SK-N-SH (cell line): ENCODE measurements at regions not wholly inside any gene's neighbourhood (a gene's known extent, or its start where the extent isn't known, plus 50 kb on each side); places are given as distances from the start of the nearest gene placed in this dataset.

ENCODE experiments used
- CTCF ChIP-seq: fragments of 200-600 bp; sonication (generic); IDR thresholded peaks from 2 replicates; pipeline ENCODE4 v1.6.1; 2017; ENCODE audit warnings: antibody characterized with exemption, mild to moderate bottlenecking, moderate library complexity
- RAD21 ChIP-seq: IDR thresholded peaks from 2 replicates; pipeline ENCODE4 v1.6.1; 2012; ENCODE audit warnings: mild to moderate bottlenecking, low read length
- YY1 ChIP-seq: IDR thresholded peaks from 2 replicates; pipeline ENCODE4 v1.4.0; 2012; ENCODE audit warnings: low read depth, mild to moderate bottlenecking
- TF ChIP-seq, protein P1 (sequence below): IDR thresholded peaks from 2 replicates; pipeline ENCODE4 v1.4.0; 2012; ENCODE audit warnings: low read depth

DNA sequence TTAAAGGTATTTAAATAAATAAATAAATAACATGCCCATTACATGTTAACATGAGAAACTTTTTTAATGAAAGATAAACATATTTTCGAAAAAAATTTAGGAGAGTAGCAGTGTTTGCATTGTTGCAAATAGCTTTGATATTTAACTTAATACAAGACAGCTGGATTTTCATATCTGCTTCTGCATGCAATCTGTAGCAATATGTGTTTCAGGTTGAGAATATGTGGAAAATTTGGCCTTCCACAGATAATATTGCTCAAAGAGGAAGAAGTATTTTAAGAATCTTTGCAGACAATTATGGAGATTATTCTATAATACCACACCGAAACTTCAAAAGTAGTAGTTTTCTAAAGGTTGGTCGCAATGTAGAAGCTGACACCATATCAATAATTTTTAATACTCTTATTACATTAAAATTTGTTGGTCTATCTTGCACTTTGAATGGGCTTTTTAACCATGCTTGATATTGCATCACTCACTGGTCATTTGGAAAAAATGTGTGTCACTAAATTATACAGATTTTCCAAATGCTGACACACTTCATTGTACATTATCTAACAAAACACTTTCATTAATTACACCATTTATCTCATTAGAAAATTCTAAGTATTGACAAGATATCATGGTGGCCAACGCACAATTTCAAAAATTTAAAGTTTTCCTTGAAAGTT is 229.8 kb upstream of the HDAC9 start:
- TF ChIP-seq RAD21 (no peak), CTCF (no peak), YY1 (no peak)
- TF ChIP-seq, protein P1, sequence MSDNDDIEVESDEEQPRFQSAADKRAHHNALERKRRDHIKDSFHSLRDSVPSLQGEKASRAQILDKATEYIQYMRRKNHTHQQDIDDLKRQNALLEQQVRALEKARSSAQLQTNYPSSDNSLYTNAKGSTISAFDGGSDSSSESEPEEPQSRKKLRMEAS: no peak
